Keratinocyte (primary cell): ENCODE measurements at regions not wholly inside any gene's neighbourhood (a gene's known extent, or its start where the extent isn't known, plus 50 kb on each side); places are given as distances from the start of the nearest gene placed in this dataset.

Experiments
- CTCF ChIP-seq, 3 experiments: IDR thresholded peaks in 1 of 3; conservative IDR thresholded peaks in 1 of 3; optimal IDR thresholded peaks in 1 of 3; 2 replicates in 2 of 3; 3 replicates in 1 of 3; pipeline versions ENCODE3 to v1.5.1; 2011; ENCODE audit warnings: low read length in 3 of 3, mild to moderate bottlenecking in 3 of 3, moderate library complexity in 2 of 3, control low read depth in 1 of 3, inconsistent platforms in 1 of 3; ENCODE audit not compliant: insufficient read depth in 2 of 3; ENCODE audit errors: extremely low read depth in 1 of 3
- EZH2 ChIP-seq: IDR thresholded peaks from one replicate; pipeline ENCODE4 v1.6.1; 2012; ENCODE audit warnings: inconsistent platforms, mild to moderate bottlenecking, low read length, moderate library complexity

- TF ChIP-seq CTCF (optimal IDR thresholded peaks at IDR 0.05 in 1 of 3, IDR thresholded peaks at IDR 0.05 in 1 of 3, conservative IDR thresholded peaks at IDR 0.05 in 1 of 3; ENCODE audit: extremely low read depth in 1 of 3, insufficient read depth in 2 of 3, low read length in 3 of 3) (no peak), EZH2 (no peak)
Observed at GRCh38 chr1:193929374-193930033, 743.1 kb upstream of the B3GALT2 start.
